ENCODE measurements at regions not wholly inside any gene's neighbourhood (a gene's known extent, or its start where the extent isn't known, plus 50 kb on each side); places are given as distances from the start of the nearest gene placed in this dataset.

DNA sequence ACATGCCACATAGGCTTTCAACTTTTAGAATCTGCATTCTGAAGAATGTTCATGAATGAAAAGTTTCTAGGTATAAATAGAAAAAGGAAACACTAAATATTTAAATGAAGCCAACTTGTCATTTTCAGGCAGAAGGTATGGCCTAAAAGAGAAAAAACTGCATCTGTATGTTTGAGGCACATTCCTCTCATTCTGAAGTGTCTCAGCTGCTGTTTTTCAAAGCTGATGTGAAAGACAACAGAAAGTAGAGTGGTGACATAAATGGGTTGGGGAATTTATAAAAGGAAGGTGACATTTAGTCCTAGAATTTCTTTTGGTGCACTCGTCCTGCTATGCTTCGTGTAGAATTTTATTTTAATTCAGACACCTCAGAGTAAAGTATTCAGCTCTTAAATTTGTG, 539.6 kb upstream of the SLITRK5 start:
- TF ChIP-seq, protein P1, sequence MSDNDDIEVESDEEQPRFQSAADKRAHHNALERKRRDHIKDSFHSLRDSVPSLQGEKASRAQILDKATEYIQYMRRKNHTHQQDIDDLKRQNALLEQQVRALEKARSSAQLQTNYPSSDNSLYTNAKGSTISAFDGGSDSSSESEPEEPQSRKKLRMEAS (CRISPR knock-in tag; IDR thresholded peaks at IDR 0.05) = no peak
- TF ChIP-seq ZBTB21 (CRISPR knock-in tag; IDR thresholded peaks at IDR 0.05; ENCODE audit: borderline replicate concordance) (no peak), TP53 (CRISPR knock-in tag; IDR thresholded peaks at IDR 0.05) (no peak), CBFB (CRISPR knock-in tag; IDR thresholded peaks at IDR 0.05; ENCODE audit: low read depth) (no peak), CREB1 (CRISPR knock-in tag; IDR thresholded peaks at IDR 0.05) (no peak), RELA (CRISPR knock-in tag; IDR thresholded peaks at IDR 0.05; ENCODE audit: borderline replicate concordance) (no peak), ATF1 (CRISPR knock-in tag; IDR thresholded peaks at IDR 0.05) (no peak), NFYB (CRISPR knock-in tag; conservative IDR thresholded peaks at IDR 0.05; ENCODE audit: low read depth) (no peak), NFE2L1 (CRISPR knock-in tag; IDR thresholded peaks at IDR 0.05) (no peak)
- TF ChIP-seq, protein P2, sequence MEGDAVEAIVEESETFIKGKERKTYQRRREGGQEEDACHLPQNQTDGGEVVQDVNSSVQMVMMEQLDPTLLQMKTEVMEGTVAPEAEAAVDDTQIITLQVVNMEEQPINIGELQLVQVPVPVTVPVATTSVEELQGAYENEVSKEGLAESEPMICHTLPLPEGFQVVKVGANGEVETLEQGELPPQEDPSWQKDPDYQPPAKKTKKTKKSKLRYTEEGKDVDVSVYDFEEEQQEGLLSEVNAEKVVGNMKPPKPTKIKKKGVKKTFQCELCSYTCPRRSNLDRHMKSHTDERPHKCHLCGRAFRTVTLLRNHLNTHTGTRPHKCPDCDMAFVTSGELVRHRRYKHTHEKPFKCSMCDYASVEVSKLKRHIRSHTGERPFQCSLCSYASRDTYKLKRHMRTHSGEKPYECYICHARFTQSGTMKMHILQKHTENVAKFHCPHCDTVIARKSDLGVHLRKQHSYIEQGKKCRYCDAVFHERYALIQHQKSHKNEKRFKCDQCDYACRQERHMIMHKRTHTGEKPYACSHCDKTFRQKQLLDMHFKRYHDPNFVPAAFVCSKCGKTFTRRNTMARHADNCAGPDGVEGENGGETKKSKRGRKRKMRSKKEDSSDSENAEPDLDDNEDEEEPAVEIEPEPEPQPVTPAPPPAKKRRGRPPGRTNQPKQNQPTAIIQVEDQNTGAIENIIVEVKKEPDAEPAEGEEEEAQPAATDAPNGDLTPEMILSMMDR (IDR thresholded peaks at IDR 0.05) = no peak
- TF ChIP-seq, protein P3, sequence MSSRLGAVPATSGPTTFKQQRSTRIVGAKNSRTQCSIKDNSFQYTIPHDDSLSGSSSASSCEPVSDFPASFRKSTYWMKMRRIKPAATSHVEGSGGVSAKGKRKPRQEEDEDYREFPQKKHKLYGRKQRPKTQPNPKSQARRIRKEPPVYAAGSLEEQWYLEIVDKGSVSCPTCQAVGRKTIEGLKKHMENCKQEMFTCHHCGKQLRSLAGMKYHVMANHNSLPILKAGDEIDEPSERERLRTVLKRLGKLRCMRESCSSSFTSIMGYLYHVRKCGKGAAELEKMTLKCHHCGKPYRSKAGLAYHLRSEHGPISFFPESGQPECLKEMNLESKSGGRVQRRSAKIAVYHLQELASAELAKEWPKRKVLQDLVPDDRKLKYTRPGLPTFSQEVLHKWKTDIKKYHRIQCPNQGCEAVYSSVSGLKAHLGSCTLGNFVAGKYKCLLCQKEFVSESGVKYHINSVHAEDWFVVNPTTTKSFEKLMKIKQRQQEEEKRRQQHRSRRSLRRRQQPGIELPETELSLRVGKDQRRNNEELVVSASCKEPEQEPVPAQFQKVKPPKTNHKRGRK (CRISPR knock-in tag; IDR thresholded peaks at IDR 0.05; ENCODE audit: borderline replicate concordance) = no peak
- TF ChIP-seq, protein P4, sequence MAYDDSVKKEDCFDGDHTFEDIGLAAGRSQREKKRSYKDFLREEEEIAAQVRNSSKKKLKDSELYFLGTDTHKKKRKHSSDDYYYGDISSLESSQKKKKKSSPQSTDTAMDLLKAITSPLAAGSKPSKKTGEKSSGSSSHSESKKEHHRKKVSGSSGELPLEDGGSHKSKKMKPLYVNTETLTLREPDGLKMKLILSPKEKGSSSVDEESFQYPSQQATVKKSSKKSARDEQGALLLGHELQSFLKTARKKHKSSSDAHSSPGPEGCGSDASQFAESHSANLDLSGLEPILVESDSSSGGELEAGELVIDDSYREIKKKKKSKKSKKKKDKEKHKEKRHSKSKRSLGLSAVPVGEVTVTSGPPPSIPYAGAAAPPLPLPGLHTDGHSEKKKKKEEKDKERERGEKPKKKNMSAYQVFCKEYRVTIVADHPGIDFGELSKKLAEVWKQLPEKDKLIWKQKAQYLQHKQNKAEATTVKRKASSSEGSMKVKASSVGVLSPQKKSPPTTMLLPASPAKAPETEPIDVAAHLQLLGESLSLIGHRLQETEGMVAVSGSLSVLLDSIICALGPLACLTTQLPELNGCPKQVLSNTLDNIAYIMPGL (CRISPR knock-in tag; IDR thresholded peaks at IDR 0.05) = no peak
- TF ChIP-seq, protein P5, sequence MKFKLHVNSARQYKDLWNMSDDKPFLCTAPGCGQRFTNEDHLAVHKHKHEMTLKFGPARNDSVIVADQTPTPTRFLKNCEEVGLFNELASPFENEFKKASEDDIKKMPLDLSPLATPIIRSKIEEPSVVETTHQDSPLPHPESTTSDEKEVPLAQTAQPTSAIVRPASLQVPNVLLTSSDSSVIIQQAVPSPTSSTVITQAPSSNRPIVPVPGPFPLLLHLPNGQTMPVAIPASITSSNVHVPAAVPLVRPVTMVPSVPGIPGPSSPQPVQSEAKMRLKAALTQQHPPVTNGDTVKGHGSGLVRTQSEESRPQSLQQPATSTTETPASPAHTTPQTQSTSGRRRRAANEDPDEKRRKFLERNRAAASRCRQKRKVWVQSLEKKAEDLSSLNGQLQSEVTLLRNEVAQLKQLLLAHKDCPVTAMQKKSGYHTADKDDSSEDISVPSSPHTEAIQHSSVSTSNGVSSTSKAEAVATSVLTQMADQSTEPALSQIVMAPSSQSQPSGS (CRISPR knock-in tag; IDR thresholded peaks at IDR 0.05; ENCODE audit: borderline replicate concordance, low read depth) = no peak
- TF ChIP-seq, protein P6, sequence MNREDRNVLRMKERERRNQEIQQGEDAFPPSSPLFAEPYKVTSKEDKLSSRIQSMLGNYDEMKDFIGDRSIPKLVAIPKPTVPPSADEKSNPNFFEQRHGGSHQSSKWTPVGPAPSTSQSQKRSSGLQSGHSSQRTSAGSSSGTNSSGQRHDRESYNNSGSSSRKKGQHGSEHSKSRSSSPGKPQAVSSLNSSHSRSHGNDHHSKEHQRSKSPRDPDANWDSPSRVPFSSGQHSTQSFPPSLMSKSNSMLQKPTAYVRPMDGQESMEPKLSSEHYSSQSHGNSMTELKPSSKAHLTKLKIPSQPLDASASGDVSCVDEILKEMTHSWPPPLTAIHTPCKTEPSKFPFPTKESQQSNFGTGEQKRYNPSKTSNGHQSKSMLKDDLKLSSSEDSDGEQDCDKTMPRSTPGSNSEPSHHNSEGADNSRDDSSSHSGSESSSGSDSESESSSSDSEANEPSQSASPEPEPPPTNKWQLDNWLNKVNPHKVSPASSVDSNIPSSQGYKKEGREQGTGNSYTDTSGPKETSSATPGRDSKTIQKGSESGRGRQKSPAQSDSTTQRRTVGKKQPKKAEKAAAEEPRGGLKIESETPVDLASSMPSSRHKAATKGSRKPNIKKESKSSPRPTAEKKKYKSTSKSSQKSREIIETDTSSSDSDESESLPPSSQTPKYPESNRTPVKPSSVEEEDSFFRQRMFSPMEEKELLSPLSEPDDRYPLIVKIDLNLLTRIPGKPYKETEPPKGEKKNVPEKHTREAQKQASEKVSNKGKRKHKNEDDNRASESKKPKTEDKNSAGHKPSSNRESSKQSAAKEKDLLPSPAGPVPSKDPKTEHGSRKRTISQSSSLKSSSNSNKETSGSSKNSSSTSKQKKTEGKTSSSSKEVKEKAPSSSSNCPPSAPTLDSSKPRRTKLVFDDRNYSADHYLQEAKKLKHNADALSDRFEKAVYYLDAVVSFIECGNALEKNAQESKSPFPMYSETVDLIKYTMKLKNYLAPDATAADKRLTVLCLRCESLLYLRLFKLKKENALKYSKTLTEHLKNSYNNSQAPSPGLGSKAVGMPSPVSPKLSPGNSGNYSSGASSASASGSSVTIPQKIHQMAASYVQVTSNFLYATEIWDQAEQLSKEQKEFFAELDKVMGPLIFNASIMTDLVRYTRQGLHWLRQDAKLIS (CRISPR knock-in tag; IDR thresholded peaks at IDR 0.05; ENCODE audit: borderline replicate concordance) = no peak

Measured in WTC11 (cell line).